ENCODE measurements at regions not wholly inside any gene's neighbourhood (a gene's known extent, or its start where the extent isn't known, plus 50 kb on each side); places are given as distances from the start of the nearest gene placed in this dataset.

- POLR2A ChIA-PET = no interaction called here
- Mint-ChIP-seq H3K9me3 (peaks cover 4% of the 10 kb centered on the region; the same call in 1 of the 2 replicates), H3K27me3 (ENCODE audit: low read depth) (no peaks in the 10 kb centered on the region), H3K36me3 (no peaks in the 10 kb centered on the region), H3K4me1 (no peaks in the 10 kb centered on the region), H3K27ac (no peak overlapping the region), H3K4me3 (no peak overlapping the region)
- DNase-seq (ENCODE audit: low spot score) (no peak), ATAC-seq (no peak)
- TF ChIP-seq ATF6 (CRISPR knock-in tag; IDR thresholded peaks at IDR 0.05) (no peak), CTCF (IDR thresholded peaks at IDR 0.05) (no peak), MXD4 (CRISPR knock-in tag; IDR thresholded peaks at IDR 0.05; ENCODE audit: borderline replicate concordance) (no peak), ZNF232 (CRISPR knock-in tag; IDR thresholded peaks at IDR 0.05) (no peak), CREM (CRISPR knock-in tag; IDR thresholded peaks at IDR 0.05) (no peak), OVOL2 (CRISPR knock-in tag; IDR thresholded peaks at IDR 0.05; ENCODE audit: borderline replicate concordance) (no peak), FOXP1 (CRISPR knock-in tag; IDR thresholded peaks at IDR 0.05; ENCODE audit: borderline replicate concordance) (no peak), JUN (CRISPR knock-in tag; IDR thresholded peaks at IDR 0.05) (no peak), SP1 (CRISPR knock-in tag; conservative IDR thresholded peaks at IDR 0.05) (no peak), USF2 (CRISPR knock-in tag; IDR thresholded peaks at IDR 0.05) (no peak), RORB (CRISPR knock-in tag; IDR thresholded peaks at IDR 0.05) (no peak), IRF2 (CRISPR knock-in tag; IDR thresholded peaks at IDR 0.05; ENCODE audit: borderline replicate concordance, low read depth) (no peak), CBFB (CRISPR knock-in tag; IDR thresholded peaks at IDR 0.05; ENCODE audit: low read depth) (no peak), ETV6 (CRISPR knock-in tag; IDR thresholded peaks at IDR 0.05) (no peak), ATF3 (CRISPR knock-in tag; conservative IDR thresholded peaks at IDR 0.05) (no peak), STAT6 (CRISPR knock-in tag; conservative IDR thresholded peaks at IDR 0.05; ENCODE audit: low read depth) (no peak), E2F4 (CRISPR knock-in tag; IDR thresholded peaks at IDR 0.05; ENCODE audit: borderline replicate concordance, low read depth) (no peak)
- CTCF ChIA-PET = no interaction called here
These were observed 83.0 kb upstream of the PHYHIPL start for GRCh38 chr10:59093461-59093860.

GRCh38 chr10:59096631-59097030 lies 79.8 kb upstream of the PHYHIPL start:
- H3K36me3 Mint-ChIP-seq = no peaks in the 10 kb centered on the region
- ATAC-seq (no peak), DNase-seq (ENCODE audit: low spot score) (no peak)
- ChIA-PET POLR2A (no interaction called here), CTCF (no interaction called here)
- no peaks in the 10 kb centered on the region for H3K27me3 Mint-ChIP-seq (ENCODE audit: low read depth)
- H3K4me3 Mint-ChIP-seq = no peak overlapping the region
- peaks cover 4% of the 10 kb centered on the region; the same call in 1 of the 2 replicates for H3K9me3 Mint-ChIP-seq
- H3K27ac Mint-ChIP-seq = no peak overlapping the region
- H3K4me1 Mint-ChIP-seq = no peaks in the 10 kb centered on the region
- TF ChIP-seq USF2 (CRISPR knock-in tag; IDR thresholded peaks at IDR 0.05) = no peak
- no peak for TF ChIP-seq NFYB (CRISPR knock-in tag; conservative IDR thresholded peaks at IDR 0.05; ENCODE audit: low read depth)
- no peak for TF ChIP-seq NR2C2 (CRISPR knock-in tag; IDR thresholded peaks at IDR 0.05)
- TF ChIP-seq OVOL2 (CRISPR knock-in tag; IDR thresholded peaks at IDR 0.05; ENCODE audit: borderline replicate concordance) = no peak
- TF ChIP-seq ZBTB21 (CRISPR knock-in tag; IDR thresholded peaks at IDR 0.05; ENCODE audit: borderline replicate concordance) = no peak
- no peak for TF ChIP-seq PRRX2 (CRISPR knock-in tag; IDR thresholded peaks at IDR 0.05)
- TF ChIP-seq ATF6 (CRISPR knock-in tag; IDR thresholded peaks at IDR 0.05) = no peak
- TF ChIP-seq TP53 (CRISPR knock-in tag; IDR thresholded peaks at IDR 0.05) = no peak
- TF ChIP-seq IRF1 (CRISPR knock-in tag; IDR thresholded peaks at IDR 0.05) = no peak
- no peak for TF ChIP-seq CREB1 (CRISPR knock-in tag; IDR thresholded peaks at IDR 0.05)
